Muscle layer of duodenum (tissue), 2 donors: ENCODE measurements at regions not wholly inside any gene's neighbourhood (a gene's known extent, or its start where the extent isn't known, plus 50 kb on each side); places are given as distances from the start of the nearest gene placed in this dataset.

Experiments
- H3K27ac ChIP-seq: one replicate; pipeline ENCODE4 v1.7.0; 2013; ENCODE audit warnings: mild to moderate bottlenecking, low read length
- H3K27me3 ChIP-seq: one replicate; pipeline ENCODE4 v1.7.0; 2013; ENCODE audit warnings: low read depth, mild to moderate bottlenecking, control low read depth, low read length
- H3K36me3 ChIP-seq, 2 donors: one replicate each; pipeline ENCODE4 v1.7.0; 2013; ENCODE audit warnings: low read length in 2 of 2, control low read depth in 1 of 2, mild to moderate bottlenecking in 1 of 2; ENCODE audit not compliant: insufficient read depth in 2 of 2, control insufficient read depth in 1 of 2
- H3K4me1 ChIP-seq, 2 donors: one replicate each; pipeline ENCODE4 v1.7.0; 2013; ENCODE audit warnings: low read length in 2 of 2, mild to moderate bottlenecking in 2 of 2, control low read depth in 1 of 2, moderate library complexity in 1 of 2; ENCODE audit not compliant: insufficient read depth in 2 of 2, control insufficient read depth in 1 of 2
- H3K4me3 ChIP-seq, 2 donors: one replicate each; pipeline ENCODE4 v1.7.0; 2013; ENCODE audit warnings: low read length in 2 of 2, low read depth in 1 of 2, mild to moderate bottlenecking in 1 of 2
- H3K9me3 ChIP-seq, 2 donors: one replicate each; pipeline ENCODE4 v1.7.0; 2013; ENCODE audit warnings: low read length in 2 of 2, control low read depth in 1 of 2, mild to moderate bottlenecking in 1 of 2; ENCODE audit not compliant: control insufficient read depth in 1 of 2
- donor health status: healthy.

GRCh38 chr13:83532809-83533208, 349.5 kb downstream of the SLITRK1 start:
- no peaks in the 10 kb centered on the region for H3K4me1 ChIP-seq
- no peaks in the 10 kb centered on the region for H3K27me3 ChIP-seq
- H3K27ac ChIP-seq = no peak overlapping the region
- H3K36me3 ChIP-seq = no peaks in the 10 kb centered on the region
- H3K9me3 ChIP-seq = no peaks in the 10 kb centered on the region
- no peak overlapping the region for H3K4me3 ChIP-seq

DNA sequence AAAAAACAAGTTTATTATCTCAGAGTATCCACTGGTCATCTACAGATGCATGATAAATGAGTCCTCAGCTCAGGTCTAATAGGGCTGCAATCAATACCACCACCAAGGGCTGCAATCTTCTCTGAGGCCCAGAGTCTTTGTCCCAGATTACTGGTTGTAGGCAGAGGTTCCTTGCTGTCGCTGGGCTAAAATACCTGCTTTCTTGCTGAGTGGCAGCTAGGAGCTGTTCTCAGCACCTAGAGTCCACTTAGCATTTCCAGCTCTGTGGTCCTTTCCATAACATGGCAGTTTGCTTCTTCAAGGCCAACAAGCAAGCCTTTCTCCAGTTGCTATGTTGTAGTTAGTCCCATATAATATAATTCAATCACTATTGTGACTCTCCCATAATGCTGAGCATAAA, 351.3 kb downstream of the SLITRK1 start:
- Histone ChIP-seq H3K27ac (no peak overlapping the region), H3K4me3 (no peak overlapping the region), H3K27me3 (no peaks in the 10 kb centered on the region), H3K36me3 (no peaks in the 10 kb centered on the region), H3K4me1 (no peaks in the 10 kb centered on the region), H3K9me3 (no peaks in the 10 kb centered on the region)

DNA sequence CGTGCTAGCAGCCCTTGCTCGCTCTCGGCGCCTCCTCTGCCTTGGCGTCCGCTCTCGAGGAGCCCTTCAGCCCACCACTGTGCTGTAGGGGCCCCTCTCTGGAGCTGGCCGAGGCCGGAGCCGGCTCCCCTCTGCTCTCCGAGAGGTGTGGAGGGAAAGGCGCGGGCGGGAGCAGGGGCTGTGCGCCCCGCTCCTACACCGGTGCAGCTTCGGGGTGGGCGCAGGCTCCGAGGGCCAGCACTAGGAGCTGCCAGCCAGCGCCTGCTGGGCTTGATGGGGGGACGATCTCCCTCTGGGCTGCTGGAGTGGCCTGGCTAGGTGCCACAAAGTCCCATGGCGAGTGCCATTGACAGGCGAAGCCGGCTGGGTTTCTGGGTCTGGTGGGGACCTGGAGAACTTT, 365.5 kb downstream of the SLITRK1 start:
- H3K36me3 ChIP-seq = no peaks in the 10 kb centered on the region
- H3K27me3 ChIP-seq = no peaks in the 10 kb centered on the region
- H3K4me1 ChIP-seq = no peaks in the 10 kb centered on the region

DNA sequence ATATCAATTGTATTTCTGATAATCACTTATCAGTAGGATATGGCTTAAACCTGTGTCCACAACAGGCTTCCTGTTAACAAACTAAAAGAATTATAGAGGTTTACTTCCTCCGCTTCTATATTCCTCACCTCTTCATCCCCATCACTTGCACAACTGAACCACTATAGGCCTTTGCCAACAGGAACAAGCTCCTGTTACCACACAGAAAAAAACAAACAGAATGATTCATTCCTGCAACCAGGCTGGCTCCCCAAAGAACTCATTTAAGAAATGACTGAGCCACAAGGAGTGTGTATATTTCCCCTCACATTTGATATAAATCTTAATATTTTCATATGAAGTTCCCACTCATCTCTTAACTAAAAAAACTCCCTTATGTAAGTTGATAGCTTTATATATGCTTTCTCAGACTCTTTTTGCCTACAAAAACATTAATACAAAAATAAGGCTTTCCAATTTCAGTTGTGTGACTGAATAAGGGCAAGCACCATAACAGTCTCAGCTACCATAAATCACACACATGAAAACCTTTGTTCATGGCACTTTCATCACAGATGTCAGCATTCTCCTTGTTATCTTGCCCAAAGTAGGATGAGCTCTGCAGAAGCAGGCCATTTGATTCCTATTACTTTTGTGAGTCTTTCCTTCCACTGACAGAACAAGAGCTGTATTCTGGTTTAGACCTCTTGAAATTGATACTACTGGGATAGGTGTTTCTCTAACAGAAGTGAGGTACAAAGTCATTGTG, 366.8 kb downstream of the SLITRK1 start:
- H3K27me3 ChIP-seq = no peaks in the 10 kb centered on the region
- no peak overlapping the region for H3K4me3 ChIP-seq
- no peak overlapping the region for H3K27ac ChIP-seq
- no peaks in the 10 kb centered on the region for H3K9me3 ChIP-seq
- no peaks in the 10 kb centered on the region for H3K4me1 ChIP-seq
- no peaks in the 10 kb centered on the region for H3K36me3 ChIP-seq

More for the DNA sequence above, 365.5 kb downstream of the SLITRK1 start:
- Histone ChIP-seq H3K4me3 (no peak overlapping the region), H3K9me3 (no peaks in the 10 kb centered on the region), H3K27ac (no peak overlapping the region)

GRCh38 chr13:83508771-83509301, 373.4 kb downstream of the SLITRK1 start:
- H3K27ac ChIP-seq = no peak overlapping the region
- H3K36me3 ChIP-seq = no peaks in the 10 kb centered on the region
- no peaks in the 10 kb centered on the region for H3K27me3 ChIP-seq
- H3K9me3 ChIP-seq = no peaks in the 10 kb centered on the region
- no peak overlapping the region for H3K4me3 ChIP-seq
- no peaks in the 10 kb centered on the region for H3K4me1 ChIP-seq

GRCh38 chr13:83503424-83503823, 378.9 kb downstream of the SLITRK1 start:
- Histone ChIP-seq H3K4me3 (no peak overlapping the region), H3K4me1 (no peaks in the 10 kb centered on the region), H3K36me3 (no peaks in the 10 kb centered on the region), H3K27ac (no peak overlapping the region), H3K27me3 (no peaks in the 10 kb centered on the region), H3K9me3 (no peaks in the 10 kb centered on the region)

DNA sequence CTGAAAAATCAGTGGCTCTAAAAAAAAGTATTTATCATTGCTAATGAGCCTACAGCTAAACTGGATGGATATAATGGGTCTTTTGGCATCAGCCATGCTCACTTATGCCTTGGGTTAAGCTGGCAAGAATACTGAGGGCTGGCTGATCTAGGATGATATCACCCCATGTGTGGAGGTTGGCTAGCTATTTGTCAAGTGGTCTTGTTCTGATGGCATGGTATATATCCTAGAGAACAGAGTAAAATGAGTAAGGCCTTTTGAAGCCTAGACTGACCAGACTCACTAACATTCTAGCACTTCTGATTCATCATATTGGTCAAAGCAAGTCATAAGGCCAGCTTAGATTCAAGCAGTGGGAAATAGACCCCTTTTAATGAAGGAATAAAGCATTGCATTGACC, 383.0 kb downstream of the SLITRK1 start:
- H3K4me3 ChIP-seq = no peak overlapping the region
- no peaks in the 10 kb centered on the region for H3K36me3 ChIP-seq
- H3K27ac ChIP-seq = no peak overlapping the region
- H3K9me3 ChIP-seq = no peaks in the 10 kb centered on the region
- no peaks in the 10 kb centered on the region for H3K27me3 ChIP-seq
- no peaks in the 10 kb centered on the region for H3K4me1 ChIP-seq

- Histone ChIP-seq H3K9me3 (no peaks in the 10 kb centered on the region), H3K4me3 (no peak overlapping the region), H3K4me1 (no peaks in the 10 kb centered on the region), H3K36me3 (no peaks in the 10 kb centered on the region), H3K27ac (no peak overlapping the region), H3K27me3 (no peaks in the 10 kb centered on the region)
These were observed 383.6 kb downstream of the SLITRK1 start for GRCh38 chr13:83498481-83499190.

- no peaks in the 10 kb centered on the region for H3K36me3 ChIP-seq
- no peaks in the 10 kb centered on the region for H3K4me1 ChIP-seq
- no peak overlapping the region for H3K27ac ChIP-seq
- no peak overlapping the region for H3K4me3 ChIP-seq
- no peaks in the 10 kb centered on the region for H3K9me3 ChIP-seq
- H3K27me3 ChIP-seq = no peaks in the 10 kb centered on the region
These were observed 384.2 kb downstream of the SLITRK1 start for GRCh38 chr13:83498045-83498444.

- Histone ChIP-seq H3K36me3 (no peaks in the 10 kb centered on the region), H3K9me3 (no peaks in the 10 kb centered on the region), H3K4me3 (no peak overlapping the region), H3K27ac (no peak overlapping the region), H3K4me1 (no peaks in the 10 kb centered on the region), H3K27me3 (no peaks in the 10 kb centered on the region)
These were observed 385.8 kb downstream of the SLITRK1 start for GRCh38 chr13:83496501-83496900.

DNA sequence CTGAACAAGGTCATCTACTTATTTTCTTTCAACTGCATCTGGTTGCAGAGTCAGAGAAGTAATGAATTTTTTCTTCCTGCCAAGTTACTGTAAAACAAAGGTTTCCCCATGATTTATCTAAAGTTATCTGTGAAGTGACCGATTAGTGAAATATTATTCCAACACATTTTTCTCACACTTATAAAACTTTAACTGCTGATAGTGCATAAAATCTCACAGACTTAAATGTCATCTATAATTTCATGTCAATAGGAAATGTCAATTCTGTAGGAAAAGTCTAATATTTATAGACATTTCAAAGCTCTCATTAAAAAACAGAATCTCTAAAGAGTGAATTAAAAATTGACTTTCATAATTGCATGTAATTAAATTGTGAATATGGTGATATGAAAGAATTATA, 397.2 kb downstream of the SLITRK1 start:
- Histone ChIP-seq H3K4me3 (no peak overlapping the region), H3K4me1 (no peaks in the 10 kb centered on the region), H3K27ac (no peak overlapping the region), H3K36me3 (no peaks in the 10 kb centered on the region), H3K27me3 (no peaks in the 10 kb centered on the region), H3K9me3 (no peaks in the 10 kb centered on the region)
